ENCODE measurements at regions not wholly inside any gene's neighbourhood (a gene's known extent, or its start where the extent isn't known, plus 50 kb on each side); places are given as distances from the start of the nearest gene placed in this dataset.

- DNase-seq, result no peak
- intact Hi-C loops (cut with DNase I; ENCODE audit: low total_unique reads), result no loop called here
- H3K4me1 ChIP-seq, result no peaks in the 10 kb centered on the region
- H3K4me3 ChIP-seq, result no peak overlapping the region
- H3K9me3 ChIP-seq, result no peaks in the 10 kb centered on the region
- H3K27ac ChIP-seq, result no peak overlapping the region
- H3K27me3 ChIP-seq, result no peaks in the 10 kb centered on the region
- no peak for TF ChIP-seq CTCF (IDR thresholded peaks at IDR 0.05)
- no peaks in the 10 kb centered on the region for H3K36me3 ChIP-seq
Observed at GRCh38 chr2:106296182-106296815, 102.2 kb upstream of the UXS1 start.

- H3K27me3 ChIP-seq, result no peaks in the 10 kb centered on the region
- intact Hi-C loops (cut with DNase I; ENCODE audit: low total_unique reads), result no loop called here
- no peaks in the 10 kb centered on the region for H3K4me1 ChIP-seq
- no peak for DNase-seq
- H3K36me3 ChIP-seq, result no peaks in the 10 kb centered on the region
- no peak for TF ChIP-seq CTCF (IDR thresholded peaks at IDR 0.05)
- H3K9me3 ChIP-seq, result no peaks in the 10 kb centered on the region
- no peak overlapping the region for H3K27ac ChIP-seq
- H3K4me3 ChIP-seq, result no peak overlapping the region
Observed at GRCh38 chr2:106294182-106294581, 100.1 kb upstream of the UXS1 start.

- no peak overlapping the region for H3K4me3 ChIP-seq
- no peaks in the 10 kb centered on the region for H3K36me3 ChIP-seq
- no peaks in the 10 kb centered on the region for H3K4me1 ChIP-seq
- no peak for DNase-seq
- no peak for TF ChIP-seq CTCF (IDR thresholded peaks at IDR 0.05)
- H3K27ac ChIP-seq, result no peak overlapping the region
- no peaks in the 10 kb centered on the region for H3K9me3 ChIP-seq
- intact Hi-C loops (cut with DNase I; ENCODE audit: low total_unique reads), result no loop called here
- no peaks in the 10 kb centered on the region for H3K27me3 ChIP-seq
Observed at GRCh38 chr2:106293271-106293783, 99.2 kb upstream of the UXS1 start.

- Histone ChIP-seq H3K4me1 (no peaks in the 10 kb centered on the region), H3K4me3 (no peak overlapping the region), H3K36me3 (no peaks in the 10 kb centered on the region), H3K9me3 (no peaks in the 10 kb centered on the region), H3K27ac (no peak overlapping the region), H3K27me3 (no peaks in the 10 kb centered on the region)
- DNase-seq, result no peak
- intact Hi-C loops (cut with DNase I; ENCODE audit: low total_unique reads), result no loop called here
- TF ChIP-seq CTCF (IDR thresholded peaks at IDR 0.05), result no peak
Observed at GRCh38 chr2:106292627-106293026, 98.5 kb upstream of the UXS1 start.

GRCh38 chr2:106288873-106289272, 94.8 kb upstream of the UXS1 start:
- H3K27ac ChIP-seq, result no peak overlapping the region
- TF ChIP-seq CTCF (IDR thresholded peaks at IDR 0.05), result no peak
- H3K4me1 ChIP-seq, result no peaks in the 10 kb centered on the region
- no peak overlapping the region for H3K4me3 ChIP-seq
- intact Hi-C loops (cut with DNase I; ENCODE audit: low total_unique reads), result no loop called here
- DNase-seq, result no peak
- no peaks in the 10 kb centered on the region for H3K27me3 ChIP-seq
- no peaks in the 10 kb centered on the region for H3K36me3 ChIP-seq
- H3K9me3 ChIP-seq, result no peaks in the 10 kb centered on the region

Measured in tibial artery (tissue), 4 donors.